ENCODE measurements at regions not wholly inside any gene's neighbourhood (a gene's known extent, or its start where the extent isn't known, plus 50 kb on each side); places are given as distances from the start of the nearest gene placed in this dataset.
A peak's percentile ranks its signal among the peaks of the same experiment; 100 is the strongest.

GRCh38 chr7:156160811-156161210, 348.5 kb upstream of the SHH start:
- ATAC-seq (replicated peaks), result no peak
- no peaks in the 10 kb centered on the region for H3K9me3 Mint-ChIP-seq
- H3K27ac Mint-ChIP-seq, result no peak overlapping the region
- no peaks in the 10 kb centered on the region for H3K36me3 Mint-ChIP-seq (ENCODE audit: low read depth)
- peaks cover 8% of the 10 kb centered on the region for H3K27me3 Mint-ChIP-seq
- H3K4me3 Mint-ChIP-seq, result no peak overlapping the region
- H3K4me1 Mint-ChIP-seq, result no peaks in the 10 kb centered on the region

GRCh38 chr7:156158693-156159092, 346.4 kb upstream of the SHH start:
- Mint-ChIP-seq H3K4me1 (no peaks in the 10 kb centered on the region), H3K9me3 (no peaks in the 10 kb centered on the region), H3K27ac (no peak overlapping the region), H3K4me3 (no peak overlapping the region), H3K36me3 (ENCODE audit: low read depth) (no peaks in the 10 kb centered on the region), H3K27me3 (peaks cover 8% of the 10 kb centered on the region)
- ATAC-seq (replicated peaks), result no peak

- Mint-ChIP-seq H3K27ac (no peak overlapping the region), H3K36me3 (ENCODE audit: low read depth) (no peaks in the 10 kb centered on the region), H3K4me3 (no peak overlapping the region), H3K4me1 (no peaks in the 10 kb centered on the region), H3K27me3 (peaks cover 8% of the 10 kb centered on the region), H3K9me3 (no peaks in the 10 kb centered on the region)
- ATAC-seq (replicated peaks), result no peak
Observed at GRCh38 chr7:156158213-156158612, 345.9 kb upstream of the SHH start.

GRCh38 chr7:156157409-156158012, 345.2 kb upstream of the SHH start:
- no peaks in the 10 kb centered on the region for H3K9me3 Mint-ChIP-seq
- H3K4me1 Mint-ChIP-seq, result no peaks in the 10 kb centered on the region
- no peaks in the 10 kb centered on the region for H3K36me3 Mint-ChIP-seq (ENCODE audit: low read depth)
- H3K4me3 Mint-ChIP-seq, result no peak overlapping the region
- H3K27me3 Mint-ChIP-seq, result peaks cover 6% of the 10 kb centered on the region
- no peak for ATAC-seq (replicated peaks)
- H3K27ac Mint-ChIP-seq, result no peak overlapping the region

GRCh38 chr7:156156734-156157408, 344.6 kb upstream of the SHH start:
- H3K27ac Mint-ChIP-seq, result no peak overlapping the region
- no peaks in the 10 kb centered on the region for H3K9me3 Mint-ChIP-seq
- no peak overlapping the region for H3K4me3 Mint-ChIP-seq
- no peaks in the 10 kb centered on the region for H3K36me3 Mint-ChIP-seq (ENCODE audit: low read depth)
- ATAC-seq (replicated peaks), result no peak
- H3K27me3 Mint-ChIP-seq, result peaks cover 5% of the 10 kb centered on the region
- H3K4me1 Mint-ChIP-seq, result no peaks in the 10 kb centered on the region

GRCh38 chr7:156155988-156156733, 343.9 kb upstream of the SHH start:
- Mint-ChIP-seq H3K4me3 (no peak overlapping the region), H3K27me3 (peaks cover 8% of the 10 kb centered on the region), H3K36me3 (ENCODE audit: low read depth) (no peaks in the 10 kb centered on the region), H3K9me3 (no peaks in the 10 kb centered on the region), H3K27ac (no peak overlapping the region), H3K4me1 (no peaks in the 10 kb centered on the region)
- peak; percentile 6 for ATAC-seq (replicated peaks)

- Mint-ChIP-seq H3K27me3 (peaks cover 8% of the 10 kb centered on the region), H3K9me3 (no peaks in the 10 kb centered on the region), H3K27ac (no peak overlapping the region), H3K4me3 (no peak overlapping the region), H3K4me1 (no peaks in the 10 kb centered on the region), H3K36me3 (ENCODE audit: low read depth) (no peaks in the 10 kb centered on the region)
- no peak for ATAC-seq (replicated peaks)
Observed at GRCh38 chr7:156153590-156153989, 341.3 kb upstream of the SHH start.

- H3K36me3 Mint-ChIP-seq (ENCODE audit: low read depth), result no peaks in the 10 kb centered on the region
- no peaks in the 10 kb centered on the region for H3K9me3 Mint-ChIP-seq
- H3K27ac Mint-ChIP-seq, result no peak overlapping the region
- H3K4me1 Mint-ChIP-seq, result no peaks in the 10 kb centered on the region
- no peak overlapping the region for H3K4me3 Mint-ChIP-seq
- H3K27me3 Mint-ChIP-seq, result peaks cover 8% of the 10 kb centered on the region
- no peak for ATAC-seq (replicated peaks)
Observed at GRCh38 chr7:156152390-156152789, 340.1 kb upstream of the SHH start.

GRCh38 chr7:156151658-156152057, 339.4 kb upstream of the SHH start:
- Mint-ChIP-seq H3K4me3 (no peak overlapping the region), H3K27me3 (peaks cover 8% of the 10 kb centered on the region), H3K4me1 (no peaks in the 10 kb centered on the region), H3K27ac (no peak overlapping the region), H3K36me3 (ENCODE audit: low read depth) (no peaks in the 10 kb centered on the region), H3K9me3 (no peaks in the 10 kb centered on the region)
- ATAC-seq (replicated peaks), result no peak

GRCh38 chr7:156151078-156151477, 338.8 kb upstream of the SHH start:
- Mint-ChIP-seq H3K27ac (no peak overlapping the region), H3K4me1 (no peaks in the 10 kb centered on the region), H3K27me3 (peaks cover 8% of the 10 kb centered on the region), H3K9me3 (no peaks in the 10 kb centered on the region), H3K4me3 (no peak overlapping the region), H3K36me3 (ENCODE audit: low read depth) (no peaks in the 10 kb centered on the region)
- no peak for ATAC-seq (replicated peaks)

GRCh38 chr7:156148995-156149394, 336.7 kb upstream of the SHH start:
- H3K9me3 Mint-ChIP-seq, result no peaks in the 10 kb centered on the region
- H3K4me3 Mint-ChIP-seq, result no peak overlapping the region
- peaks cover 15% of the 10 kb centered on the region for H3K27me3 Mint-ChIP-seq
- no peak overlapping the region for H3K27ac Mint-ChIP-seq
- no peaks in the 10 kb centered on the region for H3K36me3 Mint-ChIP-seq (ENCODE audit: low read depth)
- no peak for ATAC-seq (replicated peaks)
- no peaks in the 10 kb centered on the region for H3K4me1 Mint-ChIP-seq

- Mint-ChIP-seq H3K9me3 (no peaks in the 10 kb centered on the region), H3K27ac (no peak overlapping the region), H3K36me3 (ENCODE audit: low read depth) (no peaks in the 10 kb centered on the region), H3K4me3 (no peak overlapping the region), H3K4me1 (no peaks in the 10 kb centered on the region), H3K27me3 (peaks cover 15% of the 10 kb centered on the region)
- no peak for ATAC-seq (replicated peaks)
Observed at GRCh38 chr7:156148547-156148946, 336.3 kb upstream of the SHH start.

- Mint-ChIP-seq H3K9me3 (no peaks in the 10 kb centered on the region), H3K27ac (no peak overlapping the region), H3K4me3 (no peak overlapping the region), H3K36me3 (ENCODE audit: low read depth) (no peaks in the 10 kb centered on the region), H3K4me1 (no peaks in the 10 kb centered on the region), H3K27me3 (peaks cover 17% of the 10 kb centered on the region)
- no peak for ATAC-seq (replicated peaks)
Observed at GRCh38 chr7:156147756-156148504, 335.7 kb upstream of the SHH start.

- no peaks in the 10 kb centered on the region for H3K36me3 Mint-ChIP-seq (ENCODE audit: low read depth)
- H3K27ac Mint-ChIP-seq, result no peak overlapping the region
- no peaks in the 10 kb centered on the region for H3K9me3 Mint-ChIP-seq
- peaks cover 19% of the 10 kb centered on the region for H3K27me3 Mint-ChIP-seq
- no peaks in the 10 kb centered on the region for H3K4me1 Mint-ChIP-seq
- no peak for ATAC-seq (replicated peaks)
- H3K4me3 Mint-ChIP-seq, result no peak overlapping the region
Observed at GRCh38 chr7:156147104-156147503, 334.8 kb upstream of the SHH start.

All from activated T-helper 17 cell treated with anti-CD3 and anti-CD28 coated beads, Interleukin-2, amount 50 U/mL, for 72 hours (primary cell).